GM12892 (cell line): ENCODE measurements at regions not wholly inside any gene's neighbourhood (a gene's known extent, or its start where the extent isn't known, plus 50 kb on each side); places are given as distances from the start of the nearest gene placed in this dataset.
"Not testable (repeated sequence)": the region's sequence is repeated elsewhere in the genome, so short reads cannot be mapped to it uniquely, and the experiment has no call there.

Experiments
- DNase-seq: peaks from one replicate; pipeline ENCODE4 v3.0.0; 2011; ENCODE audit not compliant: insufficient read length
- FAIRE-seq: peaks from 2 replicates; lab custom pipeline; 2011; peaks lifted over from hg19 to GRCh38; lab: Jason Lieb, UNC
- POLR2A ChIP-seq: IDR thresholded peaks from 2 replicates; pipeline ENCODE4 v1.6.1; 2011; ENCODE audit warnings: low read depth, low read length, control low read depth
- POLR2AphosphoS5 ChIP-seq: IDR thresholded peaks from 2 replicates; pipeline ENCODE4 v1.6.1; 2011; ENCODE audit warnings: low read depth, low read length, control low read depth
- TAF1 ChIP-seq: IDR thresholded peaks from 2 replicates; pipeline ENCODE4 v1.6.1; 2011; ENCODE audit warnings: low read depth, mild to moderate bottlenecking, control low read depth, low read length, borderline replicate concordance

DNA sequence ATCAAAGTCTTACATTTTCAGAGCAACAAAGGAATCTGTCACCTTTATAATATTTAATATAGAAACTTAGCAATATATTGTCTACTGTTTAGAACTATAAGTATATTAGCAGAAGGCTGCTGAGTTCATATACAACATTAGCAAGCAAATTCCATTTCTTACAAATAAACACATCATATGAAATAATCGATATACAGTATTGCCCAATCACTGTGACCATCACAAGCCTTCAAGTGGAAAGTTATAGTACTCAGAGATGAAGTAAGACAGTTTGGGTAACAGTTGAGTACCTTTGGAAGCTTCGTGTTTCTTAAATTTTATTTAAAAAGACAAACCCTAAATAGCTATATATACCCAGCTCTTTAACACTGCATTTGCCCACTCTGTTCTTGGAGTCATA lies 135.2 kb upstream of the IRX1 start:
- TF ChIP-seq POLR2AphosphoS5 (no peak), TAF1 (no peak), POLR2A (no peak)
- FAIRE-seq: no peak
- no peak for DNase-seq

DNA sequence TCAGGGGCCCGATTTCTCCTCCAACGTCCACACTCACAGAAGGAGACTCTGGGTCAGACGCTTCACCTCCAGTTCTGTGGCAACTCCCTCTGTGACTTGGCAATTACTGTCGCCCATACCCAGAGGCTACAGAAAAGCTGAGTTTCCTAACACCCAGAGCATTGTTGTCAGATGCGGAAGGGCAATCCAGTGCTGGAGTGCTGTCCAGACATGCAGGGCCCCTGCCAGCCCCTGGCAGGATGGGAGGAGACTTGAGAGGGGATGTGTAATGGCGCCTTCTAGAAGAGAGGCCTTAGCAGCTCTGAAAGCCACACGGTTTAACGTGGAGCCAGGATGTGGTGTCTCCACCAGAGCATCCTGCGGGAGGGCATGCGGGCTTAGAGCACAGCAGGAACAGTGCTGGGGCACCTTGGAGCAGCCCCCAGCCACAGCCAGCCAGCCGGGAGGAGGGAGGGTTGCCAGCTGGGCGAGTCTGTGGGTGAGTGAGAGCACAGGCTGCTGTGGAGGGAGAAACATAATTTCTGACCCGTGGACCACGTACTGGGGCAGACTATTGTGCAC lies 139.4 kb upstream of the IRX1 start:
- TF ChIP-seq TAF1 (no peak), POLR2A (no peak), POLR2AphosphoS5 (no peak)
- FAIRE-seq (no peak), DNase-seq (no peak)

DNA sequence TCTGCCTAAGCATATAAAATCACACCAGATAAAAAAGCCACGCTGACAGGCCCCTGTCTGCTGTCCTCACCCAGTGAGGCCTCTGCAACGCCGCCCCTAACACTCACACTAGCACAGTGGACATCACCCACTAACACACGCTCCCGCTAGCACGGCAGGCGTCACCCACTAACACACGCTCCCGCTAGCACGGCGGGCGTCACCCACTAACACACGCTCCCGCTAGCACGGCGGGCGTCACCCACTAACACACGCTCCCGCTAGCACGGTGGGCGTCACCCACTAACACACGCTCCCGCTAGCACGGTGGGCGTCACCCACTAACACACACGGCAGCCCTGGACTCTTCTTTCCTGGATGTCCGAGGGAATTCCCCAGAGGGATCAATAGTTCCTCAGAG lies 141.6 kb upstream of the IRX1 start:
- not testable (repeated sequence) for DNase-seq, FAIRE-seq

DNA sequence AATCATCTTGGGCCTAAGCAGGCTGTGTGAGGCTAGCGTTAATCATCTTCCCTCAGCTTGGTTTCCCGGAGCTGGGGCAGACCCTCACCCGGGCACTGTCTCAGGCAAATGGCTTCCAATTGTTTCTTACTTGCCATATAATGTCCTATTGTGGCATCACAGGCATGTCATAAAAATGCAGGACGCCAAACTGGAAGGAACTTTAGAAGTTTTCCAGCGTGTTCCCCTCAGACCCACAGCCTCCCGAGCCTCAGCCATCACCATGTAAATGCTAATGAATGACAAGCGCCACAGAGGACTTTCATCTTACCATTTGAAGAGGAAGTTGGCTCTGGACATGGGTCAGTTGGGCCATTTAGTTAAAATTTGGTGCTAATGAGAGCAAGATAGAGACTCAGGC lies 143.0 kb upstream of the IRX1 start:
- DNase-seq (no peak), FAIRE-seq (no peak)
- no peak for TF ChIP-seq POLR2AphosphoS5

DNA sequence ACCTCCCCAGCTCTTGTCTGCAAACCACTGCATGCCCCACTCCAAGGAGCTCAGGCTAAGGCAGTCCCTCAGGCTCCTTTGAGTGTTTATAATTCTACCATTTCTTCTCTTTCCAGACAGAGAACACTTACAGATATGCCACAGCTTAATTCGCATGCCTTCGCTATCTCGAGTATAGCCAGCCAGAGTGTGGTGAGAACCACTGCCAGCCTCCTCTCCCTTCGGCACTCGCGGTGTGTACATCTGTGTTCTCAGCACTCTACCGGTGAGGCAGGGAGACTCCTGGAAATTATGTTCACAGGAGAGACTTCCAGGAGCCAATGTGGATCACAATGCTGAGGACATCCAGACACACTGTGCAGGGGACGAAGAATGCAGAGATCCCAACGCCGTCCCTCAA lies 143.7 kb upstream of the IRX1 start:
- TF ChIP-seq TAF1 (no peak), POLR2A (no peak), POLR2AphosphoS5 (no peak)
- FAIRE-seq: no peak
- DNase-seq: no peak

DNA sequence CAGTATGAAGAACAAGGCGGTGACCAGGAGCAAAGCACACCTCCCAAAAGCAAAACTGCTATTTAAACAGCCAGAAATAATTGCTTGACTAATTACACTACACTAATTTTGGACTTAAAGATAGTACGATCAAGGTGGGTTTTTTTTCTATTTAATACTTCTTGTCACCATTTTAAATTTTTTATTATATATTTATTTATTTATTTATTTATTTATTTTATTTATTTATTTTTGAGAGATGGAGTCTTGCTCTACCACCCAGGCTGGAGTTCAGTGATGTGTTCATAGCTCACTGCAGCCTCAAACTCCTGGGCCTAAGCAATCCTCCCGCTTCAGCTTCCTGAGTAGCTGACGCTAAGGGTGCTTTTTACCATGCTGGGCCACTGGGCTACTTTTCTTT lies 146.2 kb upstream of the IRX1 start:
- FAIRE-seq (no peak), DNase-seq (no peak)
- TF ChIP-seq TAF1 (no peak), POLR2AphosphoS5 (no peak), POLR2A (no peak)

DNA sequence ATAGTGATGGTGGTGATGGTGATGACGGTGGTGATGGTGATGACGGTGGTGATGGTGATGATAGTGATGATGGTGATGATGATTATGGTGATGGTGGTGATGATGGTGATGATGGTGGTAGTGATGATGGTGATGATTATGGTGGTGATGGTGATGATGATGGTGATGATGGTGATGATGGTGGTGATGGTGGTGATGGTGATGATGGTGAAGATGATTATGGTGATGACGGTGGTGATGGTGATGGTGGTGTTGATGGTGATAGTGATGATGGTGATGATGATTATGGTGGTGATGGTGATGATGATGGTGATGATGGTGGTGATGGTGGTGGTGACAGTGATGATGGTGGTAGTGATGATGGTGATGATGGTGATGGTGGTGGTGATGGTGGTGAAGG lies 149.2 kb upstream of the IRX1 start:
- DNase-seq (no peak), FAIRE-seq (no peak)
- TF ChIP-seq POLR2AphosphoS5 (no peak), POLR2A (no peak), TAF1 (no peak)

DNA sequence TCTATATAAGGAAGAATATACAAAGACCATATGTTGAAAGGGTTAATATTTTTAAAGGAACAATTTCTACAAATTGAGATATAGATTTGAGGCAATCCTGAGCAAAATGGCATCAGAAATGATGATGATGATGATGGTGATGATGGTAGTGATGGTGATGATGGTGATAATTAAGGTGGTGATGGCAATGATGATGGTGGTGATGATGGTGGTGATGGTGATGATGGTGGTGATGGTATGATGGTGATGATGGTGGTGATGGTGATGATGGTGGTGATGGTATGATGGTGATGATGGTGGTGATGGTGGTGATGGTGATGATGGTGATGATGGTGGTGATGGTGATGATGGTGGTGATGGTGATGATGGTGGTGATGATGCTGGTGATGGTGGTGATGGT lies 150.1 kb upstream of the IRX1 start:
- not testable (repeated sequence) for FAIRE-seq, DNase-seq

DNA sequence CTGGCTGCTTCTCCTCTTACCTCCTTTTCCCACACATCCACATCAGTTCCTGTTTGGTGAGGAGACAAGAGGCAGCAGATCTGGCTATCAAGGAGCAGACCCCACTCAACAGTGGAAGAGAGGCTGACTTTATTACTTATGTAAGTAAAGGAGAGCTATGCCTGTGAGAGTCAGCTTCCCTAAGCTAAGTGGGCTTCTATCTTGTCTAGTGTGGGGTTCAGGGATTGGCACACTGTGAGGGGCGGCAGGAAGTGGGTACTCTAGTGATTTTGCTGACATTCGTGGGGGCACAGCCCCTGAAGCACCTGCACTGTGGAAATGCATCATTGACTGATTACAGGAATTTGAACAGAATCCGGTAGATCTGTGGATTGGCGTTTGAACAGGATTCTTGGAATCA lies 163.5 kb upstream of the IRX1 start:
- DNase-seq (no peak), FAIRE-seq (no peak)
- TF ChIP-seq POLR2AphosphoS5 (no peak), TAF1 (no peak), POLR2A (no peak)

DNA sequence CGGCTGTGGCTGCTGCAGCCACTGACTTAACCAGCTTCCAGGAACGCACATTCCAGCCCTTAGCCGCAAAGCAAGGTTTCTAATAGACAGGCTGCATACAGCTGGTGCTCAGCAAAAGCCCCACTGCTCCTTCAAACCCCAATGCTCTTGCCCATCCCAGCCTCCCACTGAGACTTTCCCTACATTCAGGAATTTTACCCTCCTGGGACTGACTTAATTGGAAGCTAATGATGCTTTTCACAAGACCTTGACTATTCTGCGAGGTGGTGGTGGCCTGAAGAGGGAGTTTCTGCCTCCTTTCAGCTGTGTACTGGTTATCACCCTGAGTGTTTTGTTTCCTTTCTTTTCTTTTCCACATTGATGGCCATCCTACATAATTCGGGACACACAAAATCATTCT lies 164.9 kb upstream of the IRX1 start:
- TF ChIP-seq POLR2A (no peak), TAF1 (no peak), POLR2AphosphoS5 (no peak)
- FAIRE-seq (no peak), DNase-seq (no peak)

DNA sequence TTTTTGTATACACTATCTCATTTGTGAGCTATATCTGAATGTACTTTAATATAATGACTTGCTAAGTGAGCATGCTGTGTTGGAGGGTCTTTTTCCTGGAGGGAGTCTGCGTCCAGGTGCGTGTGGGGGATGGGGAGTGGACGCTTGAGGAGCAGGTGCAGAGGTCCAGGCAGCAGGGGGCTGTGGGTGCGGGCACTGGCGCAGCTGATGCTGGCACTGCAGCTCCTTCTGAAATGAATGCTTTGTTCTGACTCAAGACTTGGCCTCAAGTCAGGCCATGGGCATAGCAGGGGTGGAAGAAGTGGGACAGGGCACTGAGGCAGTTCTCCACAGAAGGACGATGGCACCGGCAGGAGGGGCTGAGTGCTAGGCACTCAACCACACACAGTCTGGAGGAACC lies 165.7 kb upstream of the IRX1 start:
- FAIRE-seq: no peak

DNA sequence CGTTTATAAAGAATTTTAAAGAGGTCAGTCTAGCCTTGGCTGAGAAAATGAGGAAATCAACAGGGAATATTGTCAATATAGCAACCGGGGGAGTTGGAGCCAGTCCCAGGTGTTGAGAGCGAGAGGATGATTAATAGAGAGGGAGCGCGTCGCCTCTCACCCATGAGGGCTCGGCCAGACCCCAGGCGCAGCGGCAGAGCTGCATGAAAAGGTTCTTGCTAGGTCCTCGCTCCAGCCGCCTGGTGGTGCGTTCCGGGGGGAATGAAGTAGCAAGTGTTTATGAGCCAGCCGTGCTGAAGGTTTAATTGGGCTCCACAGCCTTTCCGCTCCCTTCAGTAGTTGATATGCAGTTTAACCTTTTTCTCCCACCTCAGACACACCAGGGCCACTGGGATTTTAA lies 167.3 kb upstream of the IRX1 start:
- FAIRE-seq (no peak), DNase-seq (no peak)
- TF ChIP-seq POLR2AphosphoS5 (no peak), TAF1 (no peak), POLR2A (no peak)

More for the DNA sequence above, 165.7 kb upstream of the IRX1 start:
- DNase-seq: no peak
- TF ChIP-seq POLR2A: no peak
- TF ChIP-seq POLR2AphosphoS5: no peak

DNA sequence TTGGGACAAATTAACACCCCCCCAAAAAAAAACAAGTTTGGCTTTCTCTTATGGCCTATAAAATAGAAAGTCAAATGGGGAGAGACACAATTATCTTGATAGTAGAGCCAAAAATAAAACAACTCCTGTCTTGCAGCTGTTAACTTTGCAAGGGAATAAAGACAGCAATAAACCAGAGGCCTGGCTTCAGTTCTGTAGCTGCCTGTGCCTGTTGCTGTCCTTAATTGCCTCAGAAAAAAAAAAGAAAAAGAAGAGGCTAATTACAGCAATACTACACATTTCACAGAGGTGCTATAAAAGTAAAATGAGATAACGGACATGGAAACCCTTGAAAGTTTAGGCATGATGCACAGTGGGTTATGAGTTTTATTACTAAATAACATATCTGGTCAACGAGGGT lies 170.7 kb upstream of the IRX1 start:
- TF ChIP-seq POLR2AphosphoS5 (no peak), TAF1 (no peak), POLR2A (no peak)
- DNase-seq (no peak), FAIRE-seq (no peak)

DNA sequence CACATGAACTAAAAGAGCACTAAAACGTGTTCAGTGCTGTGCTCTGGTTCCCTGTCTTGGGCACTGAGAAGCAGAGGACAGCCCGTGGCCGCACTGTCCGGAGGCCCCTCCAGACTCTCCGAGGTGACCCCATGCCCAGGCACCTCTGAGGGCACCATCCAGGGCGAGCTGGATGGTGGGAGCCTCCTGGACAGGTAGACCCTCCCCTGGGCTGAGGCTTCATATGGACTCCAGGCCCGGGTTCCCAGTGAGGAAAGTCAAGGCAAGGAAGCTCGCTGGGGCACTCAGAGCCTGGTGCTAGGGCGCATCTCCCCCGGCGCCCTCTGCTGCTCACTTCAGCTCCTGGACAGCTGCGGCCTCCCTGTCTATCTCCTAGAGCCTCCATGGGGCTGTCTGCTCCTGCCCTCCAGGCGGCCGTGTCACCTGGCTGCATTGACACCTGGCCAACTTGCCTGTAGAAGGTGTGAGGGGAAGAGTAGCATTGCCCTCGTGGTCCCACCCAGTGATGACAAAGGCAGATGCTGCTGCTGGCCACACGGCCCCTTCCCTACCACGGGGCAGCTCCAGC lies 178.2 kb upstream of the IRX1 start:
- TF ChIP-seq TAF1: no peak
- TF ChIP-seq POLR2A: no peak
- TF ChIP-seq POLR2AphosphoS5: no peak
- DNase-seq (no peak), FAIRE-seq (no peak)
